HepG2 (cell line): ENCODE measurements at regions not wholly inside any gene's neighbourhood (a gene's known extent, or its start where the extent isn't known, plus 50 kb on each side); places are given as distances from the start of the nearest gene placed in this dataset.

Experiments
- ARNTL ChIP-seq: sonication (generic); formaldehyde crosslinking; IDR thresholded peaks from 2 replicates; pipeline ENCODE4 v1.4.0; 2020; ENCODE audit warnings: mild to moderate bottlenecking, missing genetic modification reagents
- GABPB1 ChIP-seq: IDR thresholded peaks from 2 replicates; pipeline ENCODE4 v1.6.1; 2016; ENCODE audit warnings: mild to moderate bottlenecking, missing genetic modification reagents, moderate library complexity, missing compliant biosample characterization
- GLI4 ChIP-seq: sonication (generic); formaldehyde crosslinking; IDR thresholded peaks from 2 replicates; pipeline ENCODE4 v1.5.1; 2020; ENCODE audit warnings: missing genetic modification reagents, mild to moderate bottlenecking, moderate library complexity, borderline replicate concordance
- MLXIP ChIP-seq: sonication (generic); formaldehyde crosslinking; IDR thresholded peaks from 2 replicates; pipeline ENCODE4 v1.9.0; 2021; ENCODE audit warnings: missing genetic modification reagents, borderline replicate concordance
- RAD51 ChIP-seq: fragments of 450-650 bp; IDR thresholded peaks from 2 replicates; pipeline ENCODE4 v1.6.1; 2016; ENCODE audit warnings: borderline replicate concordance
- RXRB ChIP-seq: IDR thresholded peaks from 2 replicates; pipeline ENCODE4 v1.6.1; 2016; ENCODE audit warnings: borderline replicate concordance, missing genetic modification reagents, missing compliant biosample characterization
- SNAPC4 ChIP-seq: sonication (generic); formaldehyde crosslinking; IDR thresholded peaks from 2 replicates; pipeline ENCODE4 v1.4.0; 2020; ENCODE audit warnings: mild to moderate bottlenecking, missing genetic modification reagents
- SUZ12 ChIP-seq: fragments of 150-350 bp; IDR thresholded peaks from 2 replicates; pipeline ENCODE4 v1.6.1; 2014; ENCODE audit warnings: low read depth, low read length
- ZIK1 ChIP-seq: sonication (generic); formaldehyde crosslinking; IDR thresholded peaks from 2 replicates; pipeline ENCODE4 v1.5.0; 2020; ENCODE audit warnings: mild to moderate bottlenecking, low read depth, missing genetic modification reagents, borderline replicate concordance
- ZNF577 ChIP-seq: sonication (generic); formaldehyde crosslinking; IDR thresholded peaks from 2 replicates; pipeline ENCODE4 v1.4.0; 2020; ENCODE audit warnings: mild to moderate bottlenecking, low read depth, missing genetic modification reagents, borderline replicate concordance
- ZNF660 ChIP-seq: sonication (generic); formaldehyde crosslinking; IDR thresholded peaks from 2 replicates; pipeline ENCODE4 v1.5.1; 2020; ENCODE audit warnings: mild to moderate bottlenecking, low read depth, missing genetic modification reagents, borderline replicate concordance
- ZNF709 ChIP-seq: sonication (generic); formaldehyde crosslinking; IDR thresholded peaks from 2 replicates; pipeline ENCODE4 v1.5.0; 2020; ENCODE audit warnings: mild to moderate bottlenecking, missing genetic modification reagents
- ZNF766 ChIP-seq: sonication (generic); formaldehyde crosslinking; IDR thresholded peaks from 2 replicates; pipeline ENCODE4 v1.5.0; 2020; ENCODE audit warnings: missing genetic modification reagents, borderline replicate concordance
- ZNF788 ChIP-seq: sonication (generic); formaldehyde crosslinking; IDR thresholded peaks from 2 replicates; pipeline ENCODE4 v1.5.0; 2020; ENCODE audit warnings: mild to moderate bottlenecking, missing genetic modification reagents, borderline replicate concordance
- ZSCAN12 ChIP-seq: sonication (generic); formaldehyde crosslinking; IDR thresholded peaks from 2 replicates; pipeline ENCODE4 v1.9.0; 2021; ENCODE audit warnings: mild to moderate bottlenecking, missing genetic modification reagents
- TF ChIP-seq, protein P1 (sequence below): IDR thresholded peaks from 2 replicates; pipeline ENCODE4 v1.6.1; 2016
- TF ChIP-seq, protein P2 (sequence below): sonication (generic); formaldehyde crosslinking; IDR thresholded peaks from 2 replicates; pipeline ENCODE4 v1.4.0; 2020; ENCODE audit warnings: missing genetic modification reagents, mild to moderate bottlenecking, borderline replicate concordance

GRCh38 chr2:144332356-144333142 is 187.4 kb downstream of the ZEB2 start (continued):
- TF ChIP-seq, protein P1, sequence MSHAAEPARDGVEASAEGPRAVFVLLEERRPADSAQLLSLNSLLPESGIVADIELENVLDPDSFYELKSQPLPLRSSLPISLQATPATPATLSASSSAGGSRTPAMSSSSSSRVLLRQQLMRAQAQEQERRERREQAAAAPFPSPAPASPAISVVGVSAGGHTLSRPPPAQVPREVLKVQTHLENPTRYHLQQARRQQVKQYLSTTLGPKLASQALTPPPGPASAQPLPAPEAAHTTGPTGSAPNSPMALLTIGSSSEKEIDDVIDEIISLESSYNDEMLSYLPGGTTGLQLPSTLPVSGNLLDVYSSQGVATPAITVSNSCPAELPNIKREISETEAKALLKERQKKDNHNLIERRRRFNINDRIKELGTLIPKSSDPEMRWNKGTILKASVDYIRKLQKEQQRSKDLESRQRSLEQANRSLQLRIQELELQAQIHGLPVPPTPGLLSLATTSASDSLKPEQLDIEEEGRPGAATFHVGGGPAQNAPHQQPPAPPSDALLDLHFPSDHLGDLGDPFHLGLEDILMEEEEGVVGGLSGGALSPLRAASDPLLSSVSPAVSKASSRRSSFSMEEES (CRISPR knock-in tag): no peak
- TF ChIP-seq RAD51 (no peak), ZSCAN12 (CRISPR knock-in tag) (no peak), GLI4 (CRISPR knock-in tag) (no peak), MLXIP (CRISPR knock-in tag) (no peak), SUZ12 (no peak), ZNF788 (CRISPR knock-in tag) (no peak), ZNF577 (CRISPR knock-in tag) (no peak), SNAPC4 (CRISPR knock-in tag) (no peak), ZNF660 (CRISPR knock-in tag) (no peak), RXRB (peak; percentile 66; the same call in 1 of the 2 replicates), ZNF709 (peak; percentile 38; the same call in 1 of the 2 replicates), ZNF766 (CRISPR knock-in tag) (no peak; the same call in 1 of the 2 replicates), ARNTL (CRISPR knock-in tag) (no peak), GABPB1 (CRISPR knock-in tag) (peak; percentile 50; the same call in 1 of the 2 replicates), ZIK1 (CRISPR knock-in tag) (peak; percentile 85)
- TF ChIP-seq, protein P2, sequence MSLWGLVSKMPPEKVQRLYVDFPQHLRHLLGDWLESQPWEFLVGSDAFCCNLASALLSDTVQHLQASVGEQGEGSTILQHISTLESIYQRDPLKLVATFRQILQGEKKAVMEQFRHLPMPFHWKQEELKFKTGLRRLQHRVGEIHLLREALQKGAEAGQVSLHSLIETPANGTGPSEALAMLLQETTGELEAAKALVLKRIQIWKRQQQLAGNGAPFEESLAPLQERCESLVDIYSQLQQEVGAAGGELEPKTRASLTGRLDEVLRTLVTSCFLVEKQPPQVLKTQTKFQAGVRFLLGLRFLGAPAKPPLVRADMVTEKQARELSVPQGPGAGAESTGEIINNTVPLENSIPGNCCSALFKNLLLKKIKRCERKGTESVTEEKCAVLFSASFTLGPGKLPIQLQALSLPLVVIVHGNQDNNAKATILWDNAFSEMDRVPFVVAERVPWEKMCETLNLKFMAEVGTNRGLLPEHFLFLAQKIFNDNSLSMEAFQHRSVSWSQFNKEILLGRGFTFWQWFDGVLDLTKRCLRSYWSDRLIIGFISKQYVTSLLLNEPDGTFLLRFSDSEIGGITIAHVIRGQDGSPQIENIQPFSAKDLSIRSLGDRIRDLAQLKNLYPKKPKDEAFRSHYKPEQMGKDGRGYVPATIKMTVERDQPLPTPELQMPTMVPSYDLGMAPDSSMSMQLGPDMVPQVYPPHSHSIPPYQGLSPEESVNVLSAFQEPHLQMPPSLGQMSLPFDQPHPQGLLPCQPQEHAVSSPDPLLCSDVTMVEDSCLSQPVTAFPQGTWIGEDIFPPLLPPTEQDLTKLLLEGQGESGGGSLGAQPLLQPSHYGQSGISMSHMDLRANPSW (CRISPR knock-in tag): no peak
